WI38 (cell line): ENCODE measurements at regions not wholly inside any gene's neighbourhood (a gene's known extent, or its start where the extent isn't known, plus 50 kb on each side); places are given as distances from the start of the nearest gene placed in this dataset.
A peak's percentile ranks its signal among the peaks of the same experiment; 100 is the strongest.

Source experiments
- H3K4me3 ChIP-seq: 2 replicates; pipeline ENCODE4 v1.5.1; 2011; ENCODE audit warnings: low read depth, mild to moderate bottlenecking, control low read depth, low read length
- TF ChIP-seq, protein P1 (sequence below): IDR thresholded peaks from 2 replicates; pipeline ENCODE4 v1.5.1; 2012; ENCODE audit warnings: low read depth, mild to moderate bottlenecking, control low read depth, low read length

DNA sequence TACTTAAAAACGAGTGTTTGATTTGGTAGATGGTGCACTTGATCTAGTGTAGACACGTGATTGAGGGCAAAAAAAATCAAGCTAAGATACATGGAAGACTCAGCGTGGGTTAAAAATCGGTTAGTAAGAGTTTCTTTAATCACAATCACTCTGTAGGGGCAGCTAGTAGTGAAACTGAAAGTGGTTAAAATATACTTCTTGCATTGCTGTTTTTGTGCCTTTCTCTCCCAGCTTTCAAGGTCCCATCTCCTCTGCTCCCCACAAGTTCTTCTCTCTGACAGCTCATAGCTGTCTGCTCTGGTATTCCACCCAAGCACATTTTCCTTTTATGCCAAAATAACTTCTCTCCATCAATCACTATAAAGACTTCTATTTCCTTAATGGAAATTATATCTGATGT, 1089.7 kb downstream of the EFNB2 start:
- TF ChIP-seq, protein P1, sequence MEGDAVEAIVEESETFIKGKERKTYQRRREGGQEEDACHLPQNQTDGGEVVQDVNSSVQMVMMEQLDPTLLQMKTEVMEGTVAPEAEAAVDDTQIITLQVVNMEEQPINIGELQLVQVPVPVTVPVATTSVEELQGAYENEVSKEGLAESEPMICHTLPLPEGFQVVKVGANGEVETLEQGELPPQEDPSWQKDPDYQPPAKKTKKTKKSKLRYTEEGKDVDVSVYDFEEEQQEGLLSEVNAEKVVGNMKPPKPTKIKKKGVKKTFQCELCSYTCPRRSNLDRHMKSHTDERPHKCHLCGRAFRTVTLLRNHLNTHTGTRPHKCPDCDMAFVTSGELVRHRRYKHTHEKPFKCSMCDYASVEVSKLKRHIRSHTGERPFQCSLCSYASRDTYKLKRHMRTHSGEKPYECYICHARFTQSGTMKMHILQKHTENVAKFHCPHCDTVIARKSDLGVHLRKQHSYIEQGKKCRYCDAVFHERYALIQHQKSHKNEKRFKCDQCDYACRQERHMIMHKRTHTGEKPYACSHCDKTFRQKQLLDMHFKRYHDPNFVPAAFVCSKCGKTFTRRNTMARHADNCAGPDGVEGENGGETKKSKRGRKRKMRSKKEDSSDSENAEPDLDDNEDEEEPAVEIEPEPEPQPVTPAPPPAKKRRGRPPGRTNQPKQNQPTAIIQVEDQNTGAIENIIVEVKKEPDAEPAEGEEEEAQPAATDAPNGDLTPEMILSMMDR: no peak
- peak overlapping the region; percentile 22 for H3K4me3 ChIP-seq

DNA sequence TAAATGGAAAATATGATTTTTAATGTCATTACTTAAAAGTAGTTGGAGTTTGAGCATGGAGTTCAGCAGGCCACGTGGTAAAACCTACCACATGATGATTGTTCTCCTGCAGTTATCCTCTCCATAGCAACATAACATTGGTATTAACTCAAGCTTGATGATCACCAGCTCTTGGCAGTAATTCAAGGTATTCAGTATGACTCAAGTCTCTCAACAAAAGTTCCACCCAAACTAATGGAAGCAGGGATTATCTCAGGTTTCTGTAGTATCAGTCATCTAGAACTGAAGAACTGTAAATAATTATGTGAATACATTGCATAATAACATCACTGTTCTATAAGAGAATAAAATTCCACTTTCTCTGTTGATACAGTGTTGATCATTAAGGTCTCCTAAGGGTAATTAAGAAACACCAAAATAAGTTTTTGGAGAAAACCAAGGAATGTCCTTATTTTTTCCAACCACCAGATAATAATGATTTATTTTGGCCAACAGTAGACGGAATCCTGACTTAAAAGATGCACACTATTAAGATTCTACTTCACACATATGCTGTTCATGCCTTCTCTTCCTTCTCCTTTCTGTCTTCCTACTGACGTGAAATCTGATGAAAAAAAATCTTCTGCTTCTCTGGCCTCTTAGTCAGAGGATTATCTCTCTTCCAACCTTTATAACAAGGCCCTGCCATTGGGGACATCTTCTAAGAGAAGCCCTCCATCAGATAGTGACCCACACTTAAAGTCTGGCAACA, 1092.3 kb downstream of the EFNB2 start:
- H3K4me3 ChIP-seq: no peak overlapping the region
- TF ChIP-seq, protein P1: no peak

DNA sequence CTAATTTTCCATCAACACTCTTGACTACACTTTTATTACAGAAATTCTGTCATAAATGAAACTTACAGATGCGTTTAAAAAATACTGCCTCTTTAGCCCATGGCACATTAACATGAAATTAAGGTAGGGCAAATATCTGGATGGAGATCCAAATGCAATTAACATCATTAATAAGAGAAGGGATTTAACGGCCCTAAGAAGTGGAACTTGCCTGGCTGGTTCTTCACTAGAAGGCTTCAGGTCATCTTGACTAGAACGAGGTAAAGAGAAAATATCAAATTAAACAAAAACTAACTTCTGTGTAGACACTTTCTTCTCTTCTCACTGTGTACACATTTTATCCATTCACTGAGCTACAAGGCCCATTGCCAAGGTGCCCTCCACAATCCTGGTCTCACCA, 1093.4 kb downstream of the EFNB2 start:
- TF ChIP-seq, protein P1: no peak
- H3K4me3 ChIP-seq: no peak overlapping the region

DNA sequence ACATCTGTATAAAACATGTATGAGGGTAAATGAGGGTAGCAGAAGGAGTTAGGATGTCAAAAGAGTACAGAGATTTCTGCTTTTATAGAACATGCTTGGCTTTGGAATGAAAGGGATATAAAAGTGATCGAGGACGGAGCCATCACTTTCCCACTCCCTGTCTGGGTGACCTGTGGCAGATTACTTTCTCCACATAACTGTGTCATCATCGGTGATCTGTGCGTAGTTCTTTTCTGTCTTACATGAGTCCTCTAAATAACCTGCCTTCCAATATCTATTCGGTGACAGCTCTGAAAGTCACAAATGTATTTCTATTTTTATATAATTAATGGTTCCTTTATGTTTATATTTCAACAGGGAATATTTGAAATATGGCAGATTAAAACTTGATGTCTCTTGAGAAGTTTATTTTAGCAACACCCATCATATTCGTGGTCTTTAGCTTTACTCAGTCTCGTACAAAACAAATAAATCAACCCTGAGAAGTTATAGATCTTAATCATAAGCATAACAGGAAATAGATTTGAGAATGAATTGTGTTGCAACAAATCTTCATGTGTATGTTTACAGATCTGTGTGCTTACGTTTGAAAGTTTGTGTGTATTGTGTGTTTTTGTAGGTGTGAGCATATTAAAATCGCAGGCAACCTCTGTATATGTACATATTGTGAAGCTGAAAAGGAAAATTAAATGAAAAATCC, 1094.3 kb downstream of the EFNB2 start:
- TF ChIP-seq, protein P1: no peak
- no peak overlapping the region for H3K4me3 ChIP-seq

DNA sequence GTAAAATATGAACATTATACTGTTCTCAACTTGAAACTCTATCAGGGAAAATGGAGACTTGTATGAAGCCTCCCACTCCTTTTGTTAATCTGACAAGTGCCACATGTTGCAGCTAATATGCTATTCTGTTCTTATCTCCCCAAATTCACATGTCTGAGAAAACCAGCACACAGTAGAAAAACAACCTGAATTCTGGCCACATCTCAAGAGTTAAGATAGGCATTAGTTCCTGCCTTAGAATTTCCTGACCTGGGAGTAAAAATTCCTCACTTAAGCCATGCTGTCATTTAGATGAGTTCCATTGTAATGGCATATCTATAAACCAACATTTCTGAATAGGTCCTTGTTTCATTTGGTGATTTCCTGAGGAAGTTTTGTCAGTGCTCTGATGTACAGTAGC, 1098.5 kb downstream of the EFNB2 start:
- H3K4me3 ChIP-seq: no peak overlapping the region
- TF ChIP-seq, protein P1: no peak

DNA sequence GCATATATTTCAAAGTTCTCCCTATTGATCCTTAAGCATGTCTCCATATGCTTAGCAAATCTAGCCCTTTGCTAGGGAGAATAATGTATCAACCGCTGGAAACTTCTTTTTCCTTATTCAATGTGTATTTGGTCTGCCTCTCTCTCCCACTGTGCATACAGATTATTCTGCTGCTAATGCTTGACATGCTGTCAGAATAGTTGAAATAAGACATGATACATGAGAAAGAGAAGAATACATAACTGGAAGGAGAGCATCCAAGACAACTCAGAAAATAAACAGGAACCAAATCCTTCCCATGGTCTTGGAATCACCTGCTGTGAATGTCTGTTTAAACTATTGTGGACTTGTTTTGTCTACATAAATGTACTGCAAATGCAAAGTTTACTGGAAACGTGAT, 1103.0 kb downstream of the EFNB2 start:
- H3K4me3 ChIP-seq: no peak overlapping the region
- TF ChIP-seq, protein P1: no peak

DNA sequence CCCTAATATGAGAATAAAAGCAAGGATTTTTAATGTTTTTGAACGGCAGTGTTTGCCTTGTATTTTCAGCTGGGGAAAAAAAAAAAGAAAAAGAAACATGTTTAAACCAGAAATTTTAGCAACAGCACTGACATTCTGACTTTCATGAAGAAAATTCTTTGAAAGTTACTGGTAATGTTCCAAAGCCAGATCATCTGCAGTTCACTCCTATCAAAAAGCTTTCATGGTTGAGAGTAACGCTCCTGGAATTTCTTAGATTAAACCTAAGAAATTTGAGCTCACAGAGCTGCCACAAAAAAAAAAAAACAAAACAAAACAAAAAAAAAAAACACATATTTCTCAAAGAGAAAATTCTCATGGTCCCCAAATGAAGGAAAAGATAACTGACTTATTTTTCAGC, 1106.7 kb downstream of the EFNB2 start:
- no peak overlapping the region for H3K4me3 ChIP-seq
- TF ChIP-seq, protein P1: no peak
